ENCODE measurements at regions not wholly inside any gene's neighbourhood (a gene's known extent, or its start where the extent isn't known, plus 50 kb on each side); places are given as distances from the start of the nearest gene placed in this dataset.

DNA sequence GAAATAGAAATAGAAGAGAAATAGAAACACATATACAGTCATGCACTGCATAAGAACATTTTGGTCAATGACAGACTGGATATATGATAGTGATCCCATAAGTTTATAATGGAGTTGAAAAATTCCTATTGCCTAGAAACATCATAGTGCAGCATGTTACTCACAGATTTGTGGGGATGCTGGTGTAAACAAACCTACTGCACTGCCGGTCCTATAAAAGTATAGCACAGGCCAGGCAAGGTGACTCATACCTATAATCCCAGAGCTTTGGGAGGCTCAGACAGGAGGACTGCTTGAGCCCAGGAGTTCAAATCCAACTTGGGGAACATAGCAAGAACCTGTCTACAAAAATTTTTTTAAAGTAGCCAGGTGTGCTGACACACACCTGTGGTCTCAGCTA is 240.6 kb upstream of the MAP3K1 start:
- DNase-seq (no peak), ATAC-seq (no peak)
- H3K4me1 Mint-ChIP-seq: no peaks in the 10 kb centered on the region
- H3K27ac Mint-ChIP-seq: no peak overlapping the region
- intact Hi-C loops (cut with DNase I, micrococcal nuclease): no loop called here
- H3K4me3 Mint-ChIP-seq: no peak overlapping the region
- H3K27me3 Mint-ChIP-seq: no peaks in the 10 kb centered on the region
- H3K9me3 Mint-ChIP-seq (ENCODE audit: low read depth): no peaks in the 10 kb centered on the region
- POLR2A ChIA-PET: no interaction called here
- CTCF ChIA-PET: interaction anchor here (1.2 kb wide), 1 partner anchor 268 kb away, joined by 3 read pairs; no protein-coding TSS in a partner anchor
- H3K36me3 Mint-ChIP-seq (ENCODE audit: low read depth): no peaks in the 10 kb centered on the region

GRCh38 chr5:56569566-56569965 is 245.8 kb upstream of the MAP3K1 start:
- no peak overlapping the region for H3K4me3 Mint-ChIP-seq
- CTCF ChIA-PET: interaction anchor here (1.3 kb wide), 1 partner anchor 298 kb away, joined by 5 read pairs; no protein-coding TSS in a partner anchor
- H3K27me3 Mint-ChIP-seq: no peaks in the 10 kb centered on the region
- intact Hi-C loops (cut with DNase I, micrococcal nuclease): no loop called here
- no peaks in the 10 kb centered on the region for H3K36me3 Mint-ChIP-seq (ENCODE audit: low read depth)
- DNase-seq (no peak), ATAC-seq (no peak)
- POLR2A ChIA-PET: interaction anchor here (0.6 kb wide), 1 partner anchor 300 kb away, joined by 3 read pairs; no protein-coding TSS in a partner anchor
- peaks cover 13% of the 10 kb centered on the region for H3K4me1 Mint-ChIP-seq
- no peak overlapping the region for H3K27ac Mint-ChIP-seq
- H3K9me3 Mint-ChIP-seq (ENCODE audit: low read depth): no peaks in the 10 kb centered on the region

DNA sequence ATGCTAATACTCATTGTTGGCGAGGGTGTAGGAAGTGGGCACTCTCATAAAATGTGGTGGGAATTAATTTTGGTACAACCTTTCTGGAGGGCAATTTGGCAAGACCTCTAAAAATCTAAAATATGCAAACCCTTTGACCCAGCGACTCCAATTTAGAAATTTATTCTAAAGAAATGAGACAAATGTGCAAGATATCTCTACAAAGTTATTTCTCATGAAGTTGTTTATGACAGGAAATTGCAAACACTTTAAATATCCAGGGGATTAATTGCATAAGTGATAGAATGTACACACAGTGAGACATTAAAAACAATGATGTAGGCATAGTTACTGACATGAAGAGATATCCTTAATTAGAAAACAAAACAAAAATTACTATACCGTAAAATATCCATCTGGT is 246.3 kb upstream of the MAP3K1 start:
- CTCF ChIA-PET: no interaction called here
- no peak overlapping the region for H3K27ac Mint-ChIP-seq
- no peaks in the 10 kb centered on the region for H3K27me3 Mint-ChIP-seq
- POLR2A ChIA-PET: interaction anchor here (0.6 kb wide), 1 partner anchor 301 kb away, joined by 3 read pairs; no protein-coding TSS in a partner anchor
- no peak overlapping the region for H3K4me3 Mint-ChIP-seq
- intact Hi-C loops (cut with DNase I, micrococcal nuclease): no loop called here
- no peak for ATAC-seq
- H3K4me1 Mint-ChIP-seq: peaks cover 13% of the 10 kb centered on the region
- H3K9me3 Mint-ChIP-seq (ENCODE audit: low read depth): no peaks in the 10 kb centered on the region
- DNase-seq: no peak
- H3K36me3 Mint-ChIP-seq (ENCODE audit: low read depth): no peaks in the 10 kb centered on the region

GRCh38 chr5:56567278-56567677 is 248.1 kb upstream of the MAP3K1 start:
- H3K4me3 Mint-ChIP-seq: no peak overlapping the region
- H3K4me1 Mint-ChIP-seq: peaks cover 13% of the 10 kb centered on the region
- DNase-seq (no peak), ATAC-seq (no peak)
- no peaks in the 10 kb centered on the region for H3K36me3 Mint-ChIP-seq (ENCODE audit: low read depth)
- intact Hi-C loops (cut with DNase I, micrococcal nuclease): no loop called here
- POLR2A ChIA-PET: no interaction called here
- no peaks in the 10 kb centered on the region for H3K9me3 Mint-ChIP-seq (ENCODE audit: low read depth)
- H3K27ac Mint-ChIP-seq: no peak overlapping the region
- CTCF ChIA-PET: interaction anchor here (0.7 kb wide), 1 partner anchor 189 kb away, joined by 3 read pairs; no protein-coding TSS in a partner anchor
- H3K27me3 Mint-ChIP-seq: no peaks in the 10 kb centered on the region

GRCh38 chr5:56566374-56567249 is 248.7 kb upstream of the MAP3K1 start:
- no peaks in the 10 kb centered on the region for H3K9me3 Mint-ChIP-seq (ENCODE audit: low read depth)
- H3K36me3 Mint-ChIP-seq (ENCODE audit: low read depth): no peaks in the 10 kb centered on the region
- ChIA-PET CTCF (interaction anchor here (0.6 to 1.4 kb wide), 2 partner anchors 19 to 23 kb away, joined by 3 read pairs; no protein-coding TSS in a partner anchor), POLR2A (no interaction called here)
- no peaks in the 10 kb centered on the region for H3K27me3 Mint-ChIP-seq
- no peak overlapping the region for H3K27ac Mint-ChIP-seq
- DNase-seq (no peak), ATAC-seq (no peak)
- H3K4me3 Mint-ChIP-seq: no peak overlapping the region
- intact Hi-C loops (cut with DNase I, micrococcal nuclease): no loop called here
- H3K4me1 Mint-ChIP-seq: peaks cover 13% of the 10 kb centered on the region

- Mint-ChIP-seq H3K9me3 (ENCODE audit: low read depth) (no peaks in the 10 kb centered on the region), H3K36me3 (ENCODE audit: low read depth) (no peaks in the 10 kb centered on the region), H3K4me3 (no peak overlapping the region), H3K27me3 (no peaks in the 10 kb centered on the region), H3K4me1 (peaks cover 13% of the 10 kb centered on the region), H3K27ac (no peak overlapping the region)
- ATAC-seq (no peak), DNase-seq (no peak)
- CTCF ChIA-PET: interaction anchor here (1.4 kb wide), 1 partner anchor 20 kb away, joined by 3 read pairs; no protein-coding TSS in a partner anchor
- intact Hi-C loops (cut with DNase I, micrococcal nuclease): no loop called here
- POLR2A ChIA-PET: no interaction called here
Measured at GRCh38 chr5:56565644-56566043, 249.7 kb upstream of the MAP3K1 start.

DNA sequence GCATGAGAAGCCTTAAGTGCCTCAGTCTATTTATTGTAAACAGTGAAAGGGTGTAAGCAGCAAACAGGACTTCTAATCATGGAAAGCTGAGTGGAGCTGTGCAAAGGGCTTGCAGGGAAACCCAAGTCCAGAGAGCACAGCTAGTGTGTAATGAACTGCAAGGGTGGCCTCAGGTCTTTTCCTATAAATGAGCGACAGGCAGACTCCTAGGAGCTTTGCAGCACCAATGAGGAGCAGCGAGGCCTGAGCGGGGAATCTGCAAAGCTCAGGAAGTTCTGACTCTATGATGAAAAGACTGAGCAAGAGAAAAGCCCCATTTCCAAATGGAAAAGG is 250.1 kb upstream of the MAP3K1 start:
- Mint-ChIP-seq H3K4me1 (peaks cover 13% of the 10 kb centered on the region), H3K9me3 (ENCODE audit: low read depth) (no peaks in the 10 kb centered on the region), H3K27me3 (no peaks in the 10 kb centered on the region), H3K36me3 (ENCODE audit: low read depth) (no peaks in the 10 kb centered on the region), H3K4me3 (no peak overlapping the region), H3K27ac (no peak overlapping the region)
- ChIA-PET CTCF (interaction anchor here (0.6 to 1.4 kb wide), 3 partner anchors 18 to 23 kb away, joined by 3 to 4 read pairs (median 3); no protein-coding TSS in a partner anchor), POLR2A (no interaction called here)
- ATAC-seq (no peak), DNase-seq (no peak)
- intact Hi-C loops (cut with DNase I, micrococcal nuclease): no loop called here

DNA sequence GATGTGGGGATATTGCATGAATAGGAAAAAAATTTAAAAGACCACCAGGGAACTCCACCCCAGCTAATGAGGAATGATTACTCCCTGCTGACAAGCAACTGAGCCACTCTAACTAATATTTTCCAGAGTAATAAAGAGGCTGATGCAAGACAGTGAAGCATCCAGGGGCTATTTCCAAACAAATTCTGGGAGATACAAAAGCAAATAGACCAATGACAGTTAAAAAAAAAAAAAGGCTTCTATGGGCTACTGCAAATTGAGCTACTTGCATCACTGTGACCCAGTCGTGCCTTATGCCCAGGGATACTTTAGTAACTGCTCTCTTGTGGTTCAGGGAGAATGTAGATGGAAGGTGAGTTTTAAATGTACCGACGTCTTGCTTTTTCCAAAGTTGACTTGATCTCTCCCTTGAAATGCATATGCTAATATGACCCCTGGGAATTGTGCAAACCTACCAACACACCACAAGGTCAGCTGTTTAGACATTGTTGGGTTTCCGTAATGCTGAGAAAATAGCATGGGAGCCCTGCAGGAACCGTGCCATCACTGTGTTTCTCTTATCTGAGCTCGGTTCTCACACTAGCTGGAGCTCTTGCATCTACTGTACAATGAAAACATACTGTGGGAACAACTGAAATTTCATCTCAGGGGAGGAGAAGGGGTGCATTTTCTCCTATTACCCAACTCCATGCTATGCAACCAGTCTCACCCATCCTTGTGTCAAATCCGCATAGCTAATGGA is 250.6 kb upstream of the MAP3K1 start:
- Mint-ChIP-seq H3K4me3 (no peak overlapping the region), H3K27ac (no peak overlapping the region), H3K4me1 (peaks cover 13% of the 10 kb centered on the region), H3K36me3 (ENCODE audit: low read depth) (no peaks in the 10 kb centered on the region), H3K9me3 (ENCODE audit: low read depth) (no peaks in the 10 kb centered on the region), H3K27me3 (no peaks in the 10 kb centered on the region)
- intact Hi-C loops (cut with DNase I, micrococcal nuclease): no loop called here
- ChIA-PET CTCF (interaction anchor here (0.6 to 0.9 kb wide), 2 partner anchors 18 to 23 kb away, joined by 3 to 4 read pairs; no protein-coding TSS in a partner anchor), POLR2A (no interaction called here)
- DNase-seq: no peak
- ATAC-seq: no peak

DNA sequence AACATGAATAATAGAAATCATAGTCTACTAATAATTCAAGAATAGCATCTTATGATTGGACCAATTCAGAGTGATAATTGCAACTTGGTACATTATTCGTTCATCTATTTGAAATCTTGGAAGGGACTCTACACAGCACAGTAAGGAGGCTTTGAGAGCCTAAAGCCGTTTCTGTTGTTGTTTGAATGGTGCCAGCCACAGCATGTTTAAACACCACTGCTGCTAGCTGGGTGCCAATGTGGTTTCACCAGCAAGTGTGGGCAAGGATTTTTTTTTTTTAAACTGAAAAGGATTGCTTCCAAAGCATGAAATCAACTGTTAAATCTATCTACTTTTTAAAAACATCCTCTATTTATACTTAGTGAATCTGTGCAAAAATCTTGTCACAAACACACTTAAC is 253.9 kb upstream of the MAP3K1 start:
- Mint-ChIP-seq H3K36me3 (ENCODE audit: low read depth) (no peaks in the 10 kb centered on the region), H3K9me3 (ENCODE audit: low read depth) (no peaks in the 10 kb centered on the region), H3K4me1 (peaks cover 13% of the 10 kb centered on the region), H3K4me3 (no peak overlapping the region), H3K27ac (no peak overlapping the region), H3K27me3 (no peaks in the 10 kb centered on the region)
- ChIA-PET CTCF (interaction anchor here (0.7 kb wide), 1 partner anchor 84 kb away, joined by 3 read pairs; no protein-coding TSS in a partner anchor), POLR2A (no interaction called here)
- no peak for ATAC-seq
- intact Hi-C loops (cut with DNase I, micrococcal nuclease): no loop called here
- DNase-seq: no peak

GRCh38 chr5:56558131-56558745 is 257.1 kb upstream of the MAP3K1 start:
- POLR2A ChIA-PET: interaction anchor here (0.5 kb wide), 1 partner anchor 202 kb away, joined by 3 read pairs; no protein-coding TSS in a partner anchor
- intact Hi-C loops (cut with DNase I, micrococcal nuclease): no loop called here
- CTCF ChIA-PET: interaction anchor here (0.7 to 0.8 kb wide), 2 partner anchors 67 to 75 kb away, joined by 3 read pairs; no protein-coding TSS in a partner anchor

DNA sequence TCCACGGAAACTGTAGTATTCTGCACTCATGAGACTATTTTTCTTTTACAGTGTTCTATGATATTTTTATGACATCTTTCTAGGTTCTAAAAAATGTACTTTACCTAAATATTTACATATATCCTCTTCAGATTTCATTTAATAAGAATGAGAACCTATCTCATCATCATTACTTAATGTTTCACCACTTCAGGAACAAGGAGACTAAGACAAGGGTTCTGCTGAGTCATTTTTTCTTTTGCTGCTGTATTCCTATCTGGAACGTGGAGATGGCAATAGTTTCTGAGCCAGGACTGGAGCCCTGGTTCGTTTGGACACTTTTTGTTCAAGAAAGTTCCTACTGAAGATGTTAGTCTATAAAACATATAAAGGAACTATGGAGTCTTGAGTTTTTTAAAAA is 258.2 kb upstream of the MAP3K1 start:
- intact Hi-C loops (cut with DNase I, micrococcal nuclease): no loop called here
- POLR2A ChIA-PET: interaction anchor here (0.7 kb wide), 1 partner anchor 31 kb away, joined by 6 read pairs; no protein-coding TSS in a partner anchor

More at GRCh38 chr5:56558131-56558745, 257.1 kb upstream of the MAP3K1 start:
- DNase-seq: no peak
- Mint-ChIP-seq H3K36me3 (ENCODE audit: low read depth) (no peaks in the 10 kb centered on the region), H3K4me3 (no peak overlapping the region), H3K4me1 (no peaks in the 10 kb centered on the region), H3K27me3 (no peaks in the 10 kb centered on the region), H3K27ac (no peak overlapping the region), H3K9me3 (ENCODE audit: low read depth) (no peaks in the 10 kb centered on the region)
- ATAC-seq: no peak

More for the DNA sequence above, 258.2 kb upstream of the MAP3K1 start:
- CTCF ChIA-PET: no interaction called here
- no peak overlapping the region for H3K27ac Mint-ChIP-seq
- no peak overlapping the region for H3K4me3 Mint-ChIP-seq
- no peak for DNase-seq
- no peak for ATAC-seq
- H3K36me3 Mint-ChIP-seq (ENCODE audit: low read depth): no peaks in the 10 kb centered on the region
- H3K4me1 Mint-ChIP-seq: no peaks in the 10 kb centered on the region
- H3K27me3 Mint-ChIP-seq: no peaks in the 10 kb centered on the region
- no peaks in the 10 kb centered on the region for H3K9me3 Mint-ChIP-seq (ENCODE audit: low read depth)

Measured in activated CD4-positive, alpha-beta T cell treated with anti-CD3 and anti-CD28 coated beads for 36 hours (primary cell).